ENCODE measurements at regions not wholly inside any gene's neighbourhood (a gene's known extent, or its start where the extent isn't known, plus 50 kb on each side); places are given as distances from the start of the nearest gene placed in this dataset.

GRCh38 chr10:107747851-107748250, 583.3 kb upstream of the SORCS1 start:
- intact Hi-C loops (cut with micrococcal nuclease), result no loop called here
- peaks cover 16% of the 10 kb centered on the region for H3K9me3 Mint-ChIP-seq
- no peaks in the 10 kb centered on the region for H3K4me1 Mint-ChIP-seq
- CTCF ChIA-PET, result no interaction called here
- ATAC-seq (ENCODE audit: low read depth), result no peak
- no peak overlapping the region for H3K4me3 Mint-ChIP-seq
- H3K27ac Mint-ChIP-seq, result no peak overlapping the region
- DNase-seq, result no peak
- TF ChIP-seq CTCF (IDR thresholded peaks at IDR 0.05), result no peak
- H3K36me3 Mint-ChIP-seq (ENCODE audit: low read depth), result no peaks in the 10 kb centered on the region
- H3K27me3 Mint-ChIP-seq, result no peaks in the 10 kb centered on the region
- POLR2A ChIA-PET, result no interaction called here

- Mint-ChIP-seq H3K27ac (no peak overlapping the region), H3K27me3 (no peaks in the 10 kb centered on the region), H3K36me3 (ENCODE audit: low read depth) (no peaks in the 10 kb centered on the region), H3K4me1 (no peaks in the 10 kb centered on the region), H3K4me3 (no peak overlapping the region), H3K9me3 (peaks cover 24% of the 10 kb centered on the region)
- intact Hi-C loops (cut with micrococcal nuclease), result no loop called here
- no peak for ATAC-seq (ENCODE audit: low read depth)
- TF ChIP-seq CTCF (IDR thresholded peaks at IDR 0.05), result no peak
- no peak for DNase-seq
- ChIA-PET POLR2A (no interaction called here), CTCF (no interaction called here)
Measured at GRCh38 chr10:107741971-107742370, 577.5 kb upstream of the SORCS1 start.

DNA sequence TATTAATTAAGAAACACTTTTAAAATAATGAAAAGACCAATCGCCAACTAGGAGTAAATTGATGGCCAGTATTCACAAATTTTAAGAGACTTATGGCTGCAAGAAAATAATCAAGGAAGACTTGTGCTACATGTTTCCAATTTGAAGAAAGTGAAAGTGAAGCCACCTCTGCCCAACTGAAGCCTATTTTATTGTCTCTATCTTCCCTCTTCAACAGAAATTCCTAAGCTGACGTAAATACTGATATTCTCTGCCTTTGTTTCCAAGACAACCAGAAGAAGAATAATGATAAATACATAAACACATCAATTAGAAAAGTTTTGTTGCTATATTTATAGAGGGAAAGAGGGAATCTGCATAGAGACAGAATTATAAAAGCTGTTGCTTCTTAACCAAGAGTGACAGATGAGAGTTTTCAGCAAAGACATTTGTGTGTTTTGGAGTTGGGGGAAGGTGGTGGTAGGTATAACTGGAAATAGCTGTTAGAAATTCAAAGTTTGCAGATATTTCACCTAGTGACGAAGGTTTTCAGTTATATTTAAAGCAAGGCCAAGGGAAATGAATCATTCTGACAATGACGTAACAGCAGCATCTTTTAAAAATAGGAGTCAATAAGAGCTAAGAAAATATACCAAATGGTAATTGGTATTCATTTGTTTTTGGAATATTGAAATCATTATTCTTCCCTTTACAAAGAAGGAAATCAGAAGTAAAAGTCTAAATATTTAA, 576.6 kb upstream of the SORCS1 start:
- DNase-seq (no peak), ATAC-seq (ENCODE audit: low read depth) (no peak)
- Mint-ChIP-seq H3K27me3 (no peaks in the 10 kb centered on the region), H3K4me1 (no peaks in the 10 kb centered on the region), H3K4me3 (no peak overlapping the region), H3K36me3 (ENCODE audit: low read depth) (no peaks in the 10 kb centered on the region), H3K9me3 (peaks cover 24% of the 10 kb centered on the region), H3K27ac (no peak overlapping the region)
- intact Hi-C loops (cut with micrococcal nuclease), result no loop called here
- ChIA-PET POLR2A (no interaction called here), CTCF (no interaction called here)
- no peak for TF ChIP-seq CTCF (IDR thresholded peaks at IDR 0.05)

DNA sequence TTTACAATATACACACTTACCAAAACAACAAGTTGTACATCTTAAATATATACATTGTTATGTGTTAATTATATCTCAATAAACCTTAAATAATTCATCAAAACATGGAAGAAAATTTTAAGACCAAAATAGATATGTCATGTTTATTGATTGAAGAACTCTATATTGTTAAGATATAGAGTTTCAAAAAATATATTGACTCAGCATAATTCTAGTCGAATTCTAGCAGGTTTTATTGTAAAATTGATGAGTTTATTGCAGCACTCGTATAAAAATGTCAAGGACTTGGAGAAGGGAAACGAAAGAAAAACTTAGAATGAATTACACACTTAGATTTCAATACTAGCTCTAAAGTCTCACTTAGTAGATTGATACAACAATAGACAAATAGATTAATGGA, 575.4 kb upstream of the SORCS1 start:
- Mint-ChIP-seq H3K9me3 (peaks cover 24% of the 10 kb centered on the region), H3K27ac (no peak overlapping the region), H3K4me3 (no peak overlapping the region), H3K4me1 (no peaks in the 10 kb centered on the region), H3K36me3 (ENCODE audit: low read depth) (no peaks in the 10 kb centered on the region), H3K27me3 (no peaks in the 10 kb centered on the region)
- DNase-seq (no peak), ATAC-seq (ENCODE audit: low read depth) (no peak)
- ChIA-PET POLR2A (no interaction called here), CTCF (no interaction called here)
- no peak for TF ChIP-seq CTCF (IDR thresholded peaks at IDR 0.05)
- intact Hi-C loops (cut with micrococcal nuclease), result no loop called here

- no peak for ATAC-seq (ENCODE audit: low read depth)
- POLR2A ChIA-PET, result no interaction called here
- peaks cover 30% of the 10 kb centered on the region for H3K9me3 Mint-ChIP-seq
- no peak overlapping the region for H3K27ac Mint-ChIP-seq
- H3K4me1 Mint-ChIP-seq, result no peaks in the 10 kb centered on the region
- no peak overlapping the region for H3K4me3 Mint-ChIP-seq
- no peaks in the 10 kb centered on the region for H3K27me3 Mint-ChIP-seq
- intact Hi-C loops (cut with micrococcal nuclease), result no loop called here
- DNase-seq, result no peak
- TF ChIP-seq CTCF (IDR thresholded peaks at IDR 0.05), result no peak
- CTCF ChIA-PET, result no interaction called here
- no peaks in the 10 kb centered on the region for H3K36me3 Mint-ChIP-seq (ENCODE audit: low read depth)
Measured at GRCh38 chr10:107733328-107734130, 569.0 kb upstream of the SORCS1 start.
